Muscle layer of duodenum (tissue), 2 donors: ENCODE measurements at regions not wholly inside any gene's neighbourhood (a gene's known extent, or its start where the extent isn't known, plus 50 kb on each side); places are given as distances from the start of the nearest gene placed in this dataset.
"Not testable (repeated sequence)": the region's sequence is repeated elsewhere in the genome, so short reads cannot be mapped to it uniquely, and the experiment has no call there.

Experiments used
- H3K27ac ChIP-seq: one replicate; pipeline ENCODE4 v1.7.0; 2013; ENCODE audit warnings: mild to moderate bottlenecking, low read length
- H3K27me3 ChIP-seq: one replicate; pipeline ENCODE4 v1.7.0; 2013; ENCODE audit warnings: low read depth, mild to moderate bottlenecking, control low read depth, low read length
- H3K36me3 ChIP-seq, 2 donors: one replicate each; pipeline ENCODE4 v1.7.0; 2013; ENCODE audit warnings: low read length in 2 of 2, control low read depth in 1 of 2, mild to moderate bottlenecking in 1 of 2; ENCODE audit not compliant: insufficient read depth in 2 of 2, control insufficient read depth in 1 of 2
- H3K4me1 ChIP-seq, 2 donors: one replicate each; pipeline ENCODE4 v1.7.0; 2013; ENCODE audit warnings: low read length in 2 of 2, mild to moderate bottlenecking in 2 of 2, control low read depth in 1 of 2, moderate library complexity in 1 of 2; ENCODE audit not compliant: insufficient read depth in 2 of 2, control insufficient read depth in 1 of 2
- H3K4me3 ChIP-seq, 2 donors: one replicate each; pipeline ENCODE4 v1.7.0; 2013; ENCODE audit warnings: low read length in 2 of 2, low read depth in 1 of 2, mild to moderate bottlenecking in 1 of 2
- H3K9me3 ChIP-seq, 2 donors: one replicate each; pipeline ENCODE4 v1.7.0; 2013; ENCODE audit warnings: low read length in 2 of 2, control low read depth in 1 of 2, mild to moderate bottlenecking in 1 of 2; ENCODE audit not compliant: control insufficient read depth in 1 of 2
- donor health status: healthy.

DNA sequence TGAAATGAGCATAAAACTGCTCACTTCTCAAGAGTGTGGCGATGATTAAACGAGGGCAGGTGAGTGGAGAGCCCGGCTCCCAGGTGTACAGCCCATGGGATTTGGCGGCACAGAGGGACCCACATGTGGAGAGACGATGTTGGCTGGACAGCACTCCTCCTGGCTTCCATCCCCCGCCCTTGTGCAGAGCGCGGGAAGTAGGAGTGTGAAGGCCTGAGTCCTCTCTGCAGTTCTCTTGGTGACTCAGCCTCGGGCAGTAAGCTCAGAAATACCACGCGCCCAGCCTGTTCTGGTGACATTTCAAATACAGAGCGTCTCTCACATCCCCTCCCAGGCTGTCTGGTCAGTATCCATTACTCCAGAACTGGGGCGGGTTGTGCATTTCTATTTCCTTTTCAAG lies 94.2 kb upstream of the SRSF6 start:
- Histone ChIP-seq H3K27ac (no peak overlapping the region), H3K27me3 (no peaks in the 10 kb centered on the region), H3K4me1 (no peaks in the 10 kb centered on the region), H3K36me3 (no peaks in the 10 kb centered on the region), H3K4me3 (no peak overlapping the region), H3K9me3 (no peaks in the 10 kb centered on the region)

DNA sequence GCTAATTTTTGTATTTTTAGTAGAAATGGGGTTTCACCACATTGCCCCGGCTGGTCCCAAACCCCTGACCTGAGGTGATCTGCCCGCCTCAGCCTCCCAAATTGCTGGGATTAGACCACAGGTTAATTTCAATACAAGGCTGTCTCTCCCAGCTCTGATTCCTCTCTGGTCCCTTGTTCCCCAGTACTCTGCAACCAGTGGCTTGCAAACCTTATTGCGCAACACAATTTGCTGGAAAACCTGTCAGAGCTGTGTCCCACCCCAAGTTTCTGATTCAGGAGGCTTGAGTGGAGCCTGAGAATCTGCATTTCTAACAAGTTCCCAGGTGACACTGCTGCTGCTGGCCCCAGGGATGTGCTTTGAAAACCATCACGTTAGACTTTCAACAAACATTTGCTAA lies 96.2 kb upstream of the SRSF6 start:
- Histone ChIP-seq H3K27ac (no peak overlapping the region), H3K9me3 (peaks cover 0 to 3% of the 10 kb centered on the region in 2 donors), H3K36me3 (no peaks in the 10 kb centered on the region), H3K4me3 (no peak overlapping the region), H3K27me3 (no peaks in the 10 kb centered on the region), H3K4me1 (no peaks in the 10 kb centered on the region)

DNA sequence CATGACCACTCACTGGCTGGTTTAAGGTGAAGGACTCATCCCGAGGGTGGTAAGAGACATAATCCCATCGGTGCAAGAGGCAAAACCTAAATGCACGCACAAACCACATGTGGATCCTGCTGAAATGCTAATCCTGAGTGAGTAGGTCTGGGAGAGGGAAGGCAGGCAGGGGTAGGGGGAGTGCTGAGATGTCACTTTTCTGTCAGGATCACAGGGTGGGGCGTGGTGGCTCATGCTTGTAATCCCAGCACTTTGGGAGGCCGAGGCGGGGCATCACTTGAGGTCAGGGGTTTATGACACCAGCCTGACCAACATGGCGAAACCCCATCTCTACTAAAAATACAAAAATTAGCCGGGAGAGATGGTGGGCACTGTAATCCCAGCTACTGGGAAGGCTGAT lies 97.7 kb upstream of the SRSF6 start:
- Histone ChIP-seq H3K27me3 (no peaks in the 10 kb centered on the region), H3K4me1 (no peaks in the 10 kb centered on the region), H3K9me3 (peaks cover 0 to 3% of the 10 kb centered on the region in 2 donors), H3K27ac (no peak overlapping the region), H3K4me3 (no peak overlapping the region), H3K36me3 (no peaks in the 10 kb centered on the region)

DNA sequence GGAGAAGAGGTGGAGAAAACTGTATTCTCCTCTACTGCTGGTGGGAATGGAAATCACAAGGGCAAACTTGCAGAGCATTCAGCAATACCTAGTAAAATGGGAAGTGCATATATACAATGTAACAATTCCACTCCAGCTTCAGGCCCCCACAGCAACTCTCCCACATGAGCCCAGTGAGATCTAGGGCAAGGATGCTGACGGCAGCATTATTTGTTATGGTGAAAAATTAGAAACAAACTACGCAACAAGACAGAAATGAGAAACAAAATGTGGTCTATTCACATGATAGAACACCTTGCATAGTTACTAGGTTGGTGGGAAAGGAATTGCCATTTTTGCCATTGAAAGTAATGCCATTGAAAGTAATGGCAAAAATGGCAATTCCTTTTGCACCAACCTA lies 98.9 kb upstream of the SRSF6 start:
- Histone ChIP-seq H3K27me3 (no peaks in the 10 kb centered on the region), H3K27ac (no peak overlapping the region), H3K4me3 (no peak overlapping the region), H3K4me1 (no peaks in the 10 kb centered on the region), H3K36me3 (no peaks in the 10 kb centered on the region), H3K9me3 (peaks cover 0 to 3% of the 10 kb centered on the region in 2 donors)

DNA sequence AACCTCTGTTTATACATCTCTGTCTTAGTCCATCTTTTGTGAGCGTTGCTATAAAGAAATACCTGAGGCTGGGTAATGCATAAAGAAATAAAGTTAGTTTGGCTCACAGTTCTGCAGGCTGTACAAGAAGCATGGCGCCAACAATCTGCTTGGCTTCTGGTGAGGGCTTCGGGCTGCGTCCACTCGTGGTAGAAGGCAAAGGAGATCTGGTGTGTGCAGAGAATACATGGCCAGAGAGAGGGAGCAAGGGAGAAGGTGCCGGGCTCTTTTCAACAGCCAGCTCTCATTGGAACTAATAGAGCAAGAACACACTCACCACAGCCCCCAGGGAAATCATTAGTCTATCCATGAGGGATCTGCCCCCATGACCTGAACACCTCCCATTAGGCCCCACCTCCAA lies 100.3 kb upstream of the SRSF6 start:
- Histone ChIP-seq H3K36me3 (no peaks in the 10 kb centered on the region), H3K4me3 (no peak overlapping the region), H3K9me3 (peaks cover 1 to 4% of the 10 kb centered on the region in 2 donors), H3K27me3 (no peaks in the 10 kb centered on the region), H3K27ac (no peak overlapping the region), H3K4me1 (no peaks in the 10 kb centered on the region)

DNA sequence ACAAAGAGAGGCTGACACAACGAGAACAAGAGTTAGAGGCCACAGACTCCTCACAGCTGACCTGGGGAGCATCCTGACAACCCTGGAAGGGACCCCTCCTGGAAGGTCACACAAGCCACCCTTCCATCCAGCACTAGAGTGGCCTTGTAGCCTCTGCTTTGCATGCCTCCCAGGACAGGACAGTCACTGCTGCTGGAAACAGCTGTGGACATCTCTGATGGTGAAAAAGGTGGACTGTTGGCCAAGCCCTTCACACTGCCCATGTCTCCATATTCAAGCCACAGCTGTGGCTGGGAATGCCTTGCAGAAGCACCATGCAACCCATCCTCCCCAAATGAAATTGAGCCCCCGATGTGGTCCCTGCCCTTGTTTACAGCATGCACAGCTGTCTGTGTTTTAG lies 102.1 kb upstream of the SRSF6 start:
- H3K9me3 ChIP-seq: peaks cover 4 to 7% of the 10 kb centered on the region in 2 donors
- H3K27me3 ChIP-seq: no peaks in the 10 kb centered on the region
- H3K36me3 ChIP-seq: no peaks in the 10 kb centered on the region
- H3K4me1 ChIP-seq: no peaks in the 10 kb centered on the region
- no peak overlapping the region for H3K4me3 ChIP-seq
- no peak overlapping the region for H3K27ac ChIP-seq

DNA sequence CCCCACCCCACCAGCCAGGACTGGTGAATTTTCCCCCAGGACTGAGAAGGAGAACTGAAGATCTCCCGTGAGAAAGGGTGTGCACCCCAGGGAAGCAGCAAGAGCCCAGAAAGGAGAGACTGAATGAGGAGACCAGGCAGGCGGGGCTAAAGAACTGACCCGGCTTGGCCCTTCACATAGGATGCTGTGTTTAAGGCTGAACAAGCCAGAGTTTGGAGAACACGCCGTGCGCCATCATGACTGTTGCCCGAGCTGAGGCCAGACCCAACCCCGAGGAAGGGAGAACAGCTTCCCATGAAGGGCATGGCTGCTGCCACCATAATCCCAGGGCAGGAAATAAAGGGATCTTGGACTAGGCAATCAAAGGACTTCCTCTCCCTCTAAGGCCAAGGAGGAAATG lies 104.7 kb upstream of the SRSF6 start:
- H3K27ac ChIP-seq: no peak overlapping the region
- peaks cover 4% of the 10 kb centered on the region in 2 donors for H3K9me3 ChIP-seq
- no peaks in the 10 kb centered on the region for H3K4me1 ChIP-seq
- no peaks in the 10 kb centered on the region for H3K27me3 ChIP-seq
- H3K36me3 ChIP-seq: no peaks in the 10 kb centered on the region
- H3K4me3 ChIP-seq: no peak overlapping the region

DNA sequence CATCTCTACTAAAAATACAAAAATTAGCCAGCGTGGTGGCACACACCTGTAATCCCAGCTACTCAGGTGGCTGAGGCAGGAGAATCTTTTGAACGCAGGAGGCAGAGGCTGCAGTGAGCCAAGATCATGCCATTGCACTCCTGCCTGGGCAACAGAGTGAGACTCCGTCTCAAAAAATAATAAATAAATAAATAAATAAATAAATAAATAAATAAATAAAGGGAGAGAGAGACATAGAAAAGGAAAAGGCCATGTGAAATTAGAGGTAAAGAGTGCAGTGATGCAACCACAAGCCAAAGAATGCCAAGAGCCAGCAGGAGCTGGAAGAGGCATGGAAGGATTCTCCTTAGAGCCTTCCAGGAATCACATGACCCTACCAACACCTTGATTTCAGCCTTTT lies 107.0 kb upstream of the SRSF6 start:
- not testable (repeated sequence) for H3K4me3 ChIP-seq, H3K36me3 ChIP-seq, H3K9me3 ChIP-seq, H3K27me3 ChIP-seq, H3K4me1 ChIP-seq, H3K27ac ChIP-seq

DNA sequence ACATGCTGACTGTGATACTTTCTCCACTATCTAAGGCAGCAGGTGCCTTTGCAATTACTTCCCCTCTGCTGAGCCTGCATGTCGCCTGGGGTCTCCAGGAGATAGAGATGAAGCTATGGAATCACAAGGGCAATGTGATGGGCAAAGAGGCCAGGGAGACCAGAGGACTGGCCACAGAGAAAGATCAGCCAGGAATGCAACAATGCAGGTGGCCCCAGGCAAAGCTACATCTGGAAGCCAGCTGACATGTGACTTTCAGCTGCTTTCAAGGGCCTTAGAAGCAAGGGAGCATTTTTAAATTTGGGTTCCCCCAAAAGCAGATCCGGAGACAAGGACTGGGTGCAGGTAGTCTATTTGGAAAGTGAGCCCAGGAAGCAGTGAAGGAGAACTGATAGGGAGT lies 107.9 kb upstream of the SRSF6 start:
- H3K27me3 ChIP-seq: no peaks in the 10 kb centered on the region
- H3K36me3 ChIP-seq: no peaks in the 10 kb centered on the region
- peaks cover 4% of the 10 kb centered on the region in 2 donors for H3K9me3 ChIP-seq
- no peak overlapping the region for H3K4me3 ChIP-seq
- no peak overlapping the region for H3K27ac ChIP-seq
- no peaks in the 10 kb centered on the region for H3K4me1 ChIP-seq

DNA sequence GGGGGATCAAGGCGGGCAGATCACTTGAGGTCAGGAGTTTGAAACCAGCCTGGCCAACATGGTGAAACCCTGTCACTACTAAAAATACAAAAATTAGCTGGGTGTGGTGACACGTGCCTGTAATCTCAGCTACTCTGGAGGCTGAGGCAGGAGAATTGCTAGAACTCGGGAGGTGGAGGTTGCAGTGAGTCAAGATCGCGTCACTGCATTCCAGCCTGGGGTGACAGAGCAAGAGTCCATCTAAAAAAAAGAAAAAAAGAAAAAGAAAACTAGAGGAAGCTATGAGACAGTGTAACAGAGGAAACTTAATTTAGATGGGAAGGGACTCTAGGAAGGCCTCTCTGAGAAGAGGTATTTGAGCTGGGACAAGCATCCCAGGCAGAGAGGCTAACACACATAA lies 109.9 kb upstream of the SRSF6 start:
- H3K36me3 ChIP-seq, H3K27me3 ChIP-seq, H3K27ac ChIP-seq, H3K4me3 ChIP-seq, H3K4me1 ChIP-seq: not testable (repeated sequence)
- H3K9me3 ChIP-seq: peaks cover 4 to 15% of the 10 kb centered on the region in 2 donors

DNA sequence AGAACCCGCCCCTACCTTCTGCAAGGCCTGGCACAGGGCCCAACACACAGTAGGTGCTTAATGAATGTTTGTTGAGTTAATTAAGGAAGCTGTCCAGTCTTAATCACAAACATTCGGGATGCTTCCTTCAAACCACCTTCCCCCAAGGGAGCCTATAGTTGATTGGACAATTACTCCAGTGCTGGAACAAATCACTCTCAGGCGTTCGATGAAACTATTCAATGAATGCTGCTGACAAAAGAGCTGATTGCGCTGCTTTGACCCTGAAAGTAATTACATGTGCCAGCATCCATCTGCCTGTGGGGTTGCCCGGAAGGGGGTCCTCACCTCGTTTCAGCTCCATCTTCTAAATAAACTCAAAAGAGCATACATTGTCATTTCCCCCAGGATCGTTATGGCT lies 112.0 kb upstream of the SRSF6 start:
- Histone ChIP-seq H3K36me3 (no peaks in the 10 kb centered on the region), H3K4me1 (no peaks in the 10 kb centered on the region), H3K4me3 (no peak overlapping the region), H3K27me3 (no peaks in the 10 kb centered on the region), H3K27ac (no peak overlapping the region), H3K9me3 (peaks cover 0 to 12% of the 10 kb centered on the region in 2 donors)

DNA sequence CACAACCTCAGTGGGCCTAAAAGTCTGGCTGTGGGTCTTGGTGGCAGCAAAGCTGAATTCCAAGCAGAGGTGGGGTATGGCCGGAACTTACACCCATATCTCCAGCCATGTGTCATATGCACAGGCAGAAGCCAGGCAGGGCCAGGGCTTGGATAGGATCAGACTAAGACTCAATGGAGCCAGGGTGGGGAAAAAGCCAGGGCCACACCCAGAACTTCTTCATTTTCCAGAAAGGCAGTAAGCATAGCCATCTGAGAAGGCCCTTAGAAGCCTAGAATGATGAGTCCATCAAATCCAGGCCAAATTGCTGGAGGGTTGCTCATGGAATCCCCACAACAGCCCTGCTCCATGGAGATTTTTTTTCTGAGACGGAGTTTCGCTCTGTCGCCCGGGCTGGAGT lies 116.2 kb upstream of the SRSF6 start:
- peaks cover 0 to 12% of the 10 kb centered on the region in 2 donors for H3K9me3 ChIP-seq
- H3K27ac ChIP-seq: no peak overlapping the region

More for the DNA sequence above, 116.2 kb upstream of the SRSF6 start:
- no peaks in the 10 kb centered on the region for H3K4me1 ChIP-seq
- H3K4me3 ChIP-seq: no peak overlapping the region
- H3K36me3 ChIP-seq: no peaks in the 10 kb centered on the region
- H3K27me3 ChIP-seq: no peaks in the 10 kb centered on the region
